Prostate gland (tissue), 2 donors: ENCODE measurements at regions not wholly inside any gene's neighbourhood (a gene's known extent, or its start where the extent isn't known, plus 50 kb on each side); places are given as distances from the start of the nearest gene placed in this dataset.
A peak's percentile ranks its signal among the peaks of the same experiment; 100 is the strongest.

ENCODE experiments used
- DNase-seq: peaks from one replicate; pipeline ENCODE4 v3.0.0-alpha.2; 2019; ENCODE audit warnings: low spot score
- H3K27ac ChIP-seq, 2 donors: fragments of 200-600 bp; sonication (generic); 2 replicates each; pipeline ENCODE4 v1.5.1; 2017 to 2019
- H3K27me3 ChIP-seq: fragments of 200-600 bp; sonication (generic); replicated peaks from 2 replicates; pipeline ENCODE4 v1.5.1; 2019; ENCODE audit not compliant: insufficient read depth
- H3K36me3 ChIP-seq, 2 donors: fragments of 200-600 bp; sonication (generic); 1 replicate in 1 of 2; 2 replicates in 1 of 2; pipeline versions ENCODE4 v1.5.1 to v1.8.1; 2017 to 2019
- H3K4me1 ChIP-seq: fragments of 200-600 bp; sonication (generic); replicated peaks from 2 replicates; pipeline ENCODE4 v1.5.1; 2019
- H3K4me3 ChIP-seq, 2 donors: fragments of 200-600 bp; sonication (generic); 2 replicates each; pipeline ENCODE4 v1.5.1; 2017 to 2019
- H3K9me3 ChIP-seq: fragments of 200-600 bp; sonication (generic); 2 replicates; pipeline ENCODE4 v1.5.1; 2017
- POLR2A ChIP-seq: fragments of 450-650 bp; IDR thresholded peaks from one replicate; pipeline ENCODE4 v1.6.1; 2016; ENCODE audit warnings: antibody characterized with exemption, mild to moderate bottlenecking
- POLR2AphosphoS5 ChIP-seq: sonication (generic); formaldehyde crosslinking; IDR thresholded peaks from one replicate; pipeline ENCODE4 v1.6.1; 2017; ENCODE audit warnings: antibody characterized with exemption
- WGBS: methylation state at CpG from one replicate; pipeline ENCODE4 v1.1.5; 2018; 5-methylcytosine and 5-hydroxymethylcytosine counted together
- intact Hi-C: fragments of 100-400 bp; cut with DNase I; formaldehyde crosslinking; loops from one replicate; pipeline ENCODE4 v1.14.2; 2022
- TF ChIP-seq, protein P1 (sequence below), 4 experiments: fragments of 200-600 bp in 2 of 4; fragments of 450-650 bp in 2 of 4; sonication (generic) in 2 of 4; IDR thresholded peaks; 1 replicate in 3 of 4; 2 replicates in 1 of 4; pipeline ENCODE4 v1.5.1; 2016 to 2019; ENCODE audit warnings: antibody characterized with exemption in 4 of 4, mild to moderate bottlenecking in 2 of 4, moderate library complexity in 2 of 4

DNA sequence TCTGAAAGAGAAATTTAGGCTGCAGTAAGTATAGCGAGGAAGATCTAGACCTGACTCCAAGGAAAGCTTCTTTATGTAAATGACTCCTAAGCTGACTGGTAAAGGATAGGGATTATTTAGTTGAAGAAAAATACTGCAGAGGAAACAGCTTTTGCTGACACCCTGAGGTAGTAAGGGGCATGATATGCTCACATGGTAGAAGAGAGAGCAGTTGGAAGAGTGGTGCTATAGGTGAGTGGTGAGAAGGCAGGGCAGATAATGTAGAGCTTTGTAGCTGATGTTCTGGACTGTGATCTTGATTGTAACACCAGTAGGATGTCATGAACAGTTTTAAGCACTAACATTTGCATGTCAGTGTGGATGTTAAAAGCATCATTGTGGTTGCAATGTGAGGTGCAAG lies 639.1 kb upstream of the SLC39A10 start:
- Histone ChIP-seq H3K4me1 (peaks cover 7% of the 10 kb centered on the region), H3K4me3 (no peak overlapping the region), H3K27me3 (no peaks in the 10 kb centered on the region), H3K27ac (peak overlapping the region; percentile 11 to 52), H3K36me3 (no peaks in the 10 kb centered on the region), H3K9me3 (no peaks in the 10 kb centered on the region)
- DNase-seq = no peak
- intact Hi-C loops = no loop called here
- 90% methylated on average over 1 of the region's 1 CpG for WGBS
- TF ChIP-seq POLR2AphosphoS5 = no peak
- TF ChIP-seq, protein P1, sequence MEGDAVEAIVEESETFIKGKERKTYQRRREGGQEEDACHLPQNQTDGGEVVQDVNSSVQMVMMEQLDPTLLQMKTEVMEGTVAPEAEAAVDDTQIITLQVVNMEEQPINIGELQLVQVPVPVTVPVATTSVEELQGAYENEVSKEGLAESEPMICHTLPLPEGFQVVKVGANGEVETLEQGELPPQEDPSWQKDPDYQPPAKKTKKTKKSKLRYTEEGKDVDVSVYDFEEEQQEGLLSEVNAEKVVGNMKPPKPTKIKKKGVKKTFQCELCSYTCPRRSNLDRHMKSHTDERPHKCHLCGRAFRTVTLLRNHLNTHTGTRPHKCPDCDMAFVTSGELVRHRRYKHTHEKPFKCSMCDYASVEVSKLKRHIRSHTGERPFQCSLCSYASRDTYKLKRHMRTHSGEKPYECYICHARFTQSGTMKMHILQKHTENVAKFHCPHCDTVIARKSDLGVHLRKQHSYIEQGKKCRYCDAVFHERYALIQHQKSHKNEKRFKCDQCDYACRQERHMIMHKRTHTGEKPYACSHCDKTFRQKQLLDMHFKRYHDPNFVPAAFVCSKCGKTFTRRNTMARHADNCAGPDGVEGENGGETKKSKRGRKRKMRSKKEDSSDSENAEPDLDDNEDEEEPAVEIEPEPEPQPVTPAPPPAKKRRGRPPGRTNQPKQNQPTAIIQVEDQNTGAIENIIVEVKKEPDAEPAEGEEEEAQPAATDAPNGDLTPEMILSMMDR (IDR thresholded peaks at IDR 0.05) = no peak
- no peak for TF ChIP-seq POLR2A

DNA sequence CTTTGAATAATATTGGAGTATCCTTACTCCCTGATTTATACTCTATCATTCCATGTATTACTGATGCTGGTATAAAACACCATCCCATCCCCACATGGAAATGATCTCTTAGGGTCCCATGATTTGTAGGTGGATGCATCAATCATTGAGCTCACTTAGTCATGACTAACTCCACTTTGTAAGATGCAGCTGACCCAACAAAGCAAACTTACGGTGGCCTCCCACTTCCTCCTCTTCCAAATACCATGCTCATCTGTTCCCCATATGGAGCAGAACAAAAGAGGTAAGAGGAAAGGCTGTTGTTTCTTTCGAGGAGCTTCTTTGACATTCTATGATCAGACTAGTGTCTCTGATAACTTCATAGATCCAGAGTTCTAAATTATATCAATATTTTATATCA lies 640.2 kb upstream of the SLC39A10 start:
- Histone ChIP-seq H3K27me3 (no peaks in the 10 kb centered on the region), H3K4me1 (peaks cover 7% of the 10 kb centered on the region), H3K27ac (peak overlapping the region in 1 of 2 donors; percentile 52), H3K9me3 (no peaks in the 10 kb centered on the region), H3K4me3 (no peak overlapping the region), H3K36me3 (no peaks in the 10 kb centered on the region)
- TF ChIP-seq POLR2AphosphoS5 (no peak), POLR2A (no peak)
- TF ChIP-seq, protein P1 (IDR thresholded peaks at IDR 0.05) = no peak
- WGBS = 58% methylated on average over 2 of the region's 2 CpGs
- intact Hi-C loops = no loop called here
- DNase-seq = no peak

GRCh38 chr2:195009202-195009601 lies 647.8 kb upstream of the SLC39A10 start:
- WGBS = 55% methylated on average over 8 of the region's 8 CpGs
- no peak for DNase-seq
- H3K27me3 ChIP-seq = no peaks in the 10 kb centered on the region
- no peaks in the 10 kb centered on the region for H3K4me1 ChIP-seq
- intact Hi-C loops = no loop called here
- H3K4me3 ChIP-seq = no peak overlapping the region
- TF ChIP-seq POLR2AphosphoS5 (no peak), POLR2A (no peak)
- TF ChIP-seq, protein P1 (IDR thresholded peaks at IDR 0.05) = no peak
- no peaks in the 10 kb centered on the region for H3K36me3 ChIP-seq
- H3K27ac ChIP-seq = no peak overlapping the region
- no peaks in the 10 kb centered on the region for H3K9me3 ChIP-seq

DNA sequence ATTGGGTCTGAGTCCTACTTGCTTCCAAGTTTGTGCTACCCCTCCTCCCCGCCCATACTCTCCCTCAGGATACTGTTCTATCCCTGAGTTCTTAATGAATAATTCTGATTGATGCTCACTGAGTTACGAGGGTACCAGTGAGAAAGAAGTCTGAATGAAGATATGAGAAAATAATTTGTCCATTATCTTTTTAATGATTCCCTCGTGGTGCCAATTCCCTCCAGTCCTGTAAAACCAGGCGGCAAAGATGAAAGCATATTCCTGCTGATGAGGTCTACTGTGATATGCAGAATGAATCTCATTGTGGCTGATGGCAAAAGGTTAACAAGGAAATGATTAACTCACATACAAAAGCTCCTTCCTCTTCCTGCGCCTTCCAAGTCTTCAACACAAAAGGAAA lies 650.2 kb upstream of the SLC39A10 start:
- Histone ChIP-seq H3K27me3 (no peaks in the 10 kb centered on the region), H3K9me3 (no peaks in the 10 kb centered on the region), H3K36me3 (no peaks in the 10 kb centered on the region), H3K27ac (no peak overlapping the region), H3K4me1 (no peaks in the 10 kb centered on the region), H3K4me3 (no peak overlapping the region)
- no peak for TF ChIP-seq POLR2AphosphoS5
- TF ChIP-seq POLR2A = no peak
- TF ChIP-seq, protein P1 (IDR thresholded peaks at IDR 0.05) = no peak
- WGBS = 52% methylated on average over 5 of the region's 5 CpGs
- no peak for DNase-seq
- intact Hi-C loops = no loop called here

- Histone ChIP-seq H3K36me3 (no peaks in the 10 kb centered on the region), H3K4me3 (no peak overlapping the region), H3K27me3 (no peaks in the 10 kb centered on the region), H3K9me3 (no peaks in the 10 kb centered on the region), H3K4me1 (no peaks in the 10 kb centered on the region), H3K27ac (no peak overlapping the region)
- no peak for DNase-seq
- 67% methylated on average over 4 of the region's 4 CpGs for WGBS
- intact Hi-C loops = no loop called here
- TF ChIP-seq POLR2AphosphoS5 = no peak
- TF ChIP-seq, protein P1 (IDR thresholded peaks at IDR 0.05) = no peak
- no peak for TF ChIP-seq POLR2A
These were observed 653.0 kb upstream of the SLC39A10 start for GRCh38 chr2:195003881-195004471.
